NAMALWA (cell line): ENCODE measurements at regions not wholly inside any gene's neighbourhood (a gene's known extent, or its start where the extent isn't known, plus 50 kb on each side); places are given as distances from the start of the nearest gene placed in this dataset.
"Not testable (repeated sequence)": the region's sequence is repeated elsewhere in the genome, so short reads cannot be mapped to it uniquely, and the experiment has no call there.

Experiments used
- DNase-seq: peaks from one replicate; pipeline ENCODE4 v3.0.0-alpha.2; 2015; ENCODE audit warnings: low spot score

DNA sequence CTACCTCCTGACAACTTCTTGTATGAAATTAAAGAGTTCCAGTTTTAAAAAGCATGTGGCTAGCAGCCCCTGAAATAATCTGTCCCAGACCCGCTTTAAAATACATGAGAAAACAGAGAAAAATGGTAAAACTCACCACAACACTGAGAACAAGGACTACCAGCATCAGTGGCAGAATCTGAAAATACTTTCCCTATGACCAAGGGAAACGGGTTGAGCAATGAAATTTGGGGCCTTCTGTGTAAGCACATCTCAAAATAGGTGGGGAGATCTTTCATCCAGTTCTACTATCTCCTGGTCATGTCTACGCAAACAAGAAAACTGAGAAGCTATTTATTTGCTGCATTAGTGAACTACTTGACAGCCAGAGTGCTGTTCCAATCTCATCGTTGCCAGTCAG is 172.3 kb downstream of the LNPK start:
- no peak for DNase-seq

DNA sequence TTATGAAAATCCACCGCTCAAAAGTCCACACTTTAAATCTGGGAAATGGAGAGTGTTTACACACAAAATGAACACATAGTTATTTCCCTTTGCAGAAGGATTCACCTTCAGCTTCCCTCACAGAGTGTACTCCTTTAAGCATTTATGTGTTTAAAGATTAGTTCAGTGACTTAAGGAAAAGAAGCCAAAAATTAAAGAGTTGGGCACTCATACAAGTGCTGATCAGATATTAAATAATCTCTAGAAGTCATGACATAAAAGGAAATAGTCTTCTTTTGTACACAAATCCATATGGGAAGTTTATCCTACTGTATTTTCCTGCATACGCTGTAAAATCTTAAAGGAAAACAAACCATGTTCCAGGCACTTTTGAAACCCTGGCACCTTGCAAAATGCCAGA is 174.2 kb downstream of the LNPK start:
- no peak for DNase-seq

DNA sequence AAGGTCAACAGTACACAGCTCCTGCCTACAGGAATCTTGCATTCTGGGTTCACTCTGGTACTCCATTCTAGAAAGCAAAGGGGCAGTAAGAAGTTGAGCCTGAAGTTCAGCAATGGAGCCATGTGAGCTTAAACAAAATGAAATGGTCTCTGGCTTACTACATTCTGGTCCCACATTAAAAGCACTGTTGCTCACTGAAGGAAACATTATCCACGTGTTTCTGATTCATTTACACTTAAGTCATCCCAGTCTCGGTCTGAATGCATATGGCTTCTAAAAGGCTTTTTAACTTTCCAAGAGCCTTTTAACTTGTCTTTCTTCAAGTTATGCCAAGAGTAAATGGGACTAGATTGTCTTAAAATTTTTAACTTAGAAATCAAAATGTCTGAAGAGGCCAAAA is 177.8 kb downstream of the LNPK start:
- DNase-seq = no peak

DNA sequence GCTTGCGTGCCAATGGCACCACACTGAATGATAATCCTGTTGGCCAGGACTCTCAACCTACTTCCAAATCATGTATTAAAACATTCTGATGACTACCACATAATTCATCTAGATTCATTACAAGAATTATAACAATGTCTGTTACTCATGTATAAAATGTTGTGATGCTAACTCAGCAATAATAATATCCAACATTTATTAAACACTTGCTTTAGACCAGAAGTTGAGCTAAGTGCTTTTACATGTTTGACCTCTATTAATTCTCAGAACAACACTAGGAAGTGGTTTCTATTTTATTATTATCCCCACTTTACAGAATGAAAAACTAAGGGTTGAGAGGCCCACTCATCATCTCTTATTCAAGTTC is 178.4 kb downstream of the LNPK start:
- DNase-seq = no peak

DNA sequence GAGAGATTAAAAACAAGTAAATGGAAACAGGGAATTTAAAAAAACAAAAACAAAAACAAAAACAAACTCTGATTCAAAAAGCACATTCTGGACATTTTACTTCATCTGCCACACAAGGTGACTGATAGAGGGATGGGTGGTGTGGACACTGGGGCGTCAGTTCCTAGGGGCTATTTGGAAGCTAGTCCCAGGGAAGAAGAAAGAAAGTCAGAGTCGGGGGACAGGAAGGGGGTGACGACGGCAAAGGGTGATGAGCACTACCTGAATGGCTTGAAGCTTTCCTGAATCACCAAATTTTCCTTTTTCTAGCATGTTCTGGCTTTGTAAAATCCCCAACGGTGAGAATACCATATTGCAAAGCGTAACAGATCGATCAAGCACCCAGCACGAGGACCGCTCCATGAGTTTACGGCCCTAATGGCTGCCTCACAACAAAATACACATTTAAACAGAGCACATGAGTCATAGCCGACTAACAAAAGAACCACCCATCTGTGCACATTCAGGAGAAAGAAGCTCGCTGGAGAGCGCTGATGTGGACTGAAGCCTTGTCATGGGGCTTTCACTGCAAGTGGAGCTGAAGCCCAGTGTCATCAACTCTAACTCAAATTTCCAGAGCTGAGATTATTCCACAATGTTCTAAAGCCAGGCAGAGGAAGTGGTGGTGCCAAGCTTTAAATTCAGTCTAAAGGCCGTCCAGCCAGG is 178.9 kb downstream of the LNPK start:
- no peak for DNase-seq

DNA sequence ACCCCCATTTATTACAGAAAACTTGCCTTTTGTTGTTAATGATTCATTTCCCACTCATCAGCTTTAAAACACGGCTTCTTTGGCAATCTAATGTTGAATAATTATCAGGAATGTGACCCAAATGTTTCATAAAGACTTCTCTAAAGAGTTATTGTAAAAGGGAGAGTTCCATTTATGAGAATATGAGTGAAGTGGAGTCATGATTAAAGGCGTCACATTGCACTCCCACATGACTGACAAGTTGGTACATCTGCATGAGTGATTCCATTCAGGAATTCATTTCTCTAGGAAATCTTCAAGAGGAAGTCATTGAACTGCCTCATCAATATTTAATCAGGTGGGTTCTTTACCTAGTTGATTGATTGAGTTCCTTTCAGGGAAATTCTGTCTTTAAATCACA is 184.8 kb downstream of the LNPK start:
- DNase-seq = no peak

DNA sequence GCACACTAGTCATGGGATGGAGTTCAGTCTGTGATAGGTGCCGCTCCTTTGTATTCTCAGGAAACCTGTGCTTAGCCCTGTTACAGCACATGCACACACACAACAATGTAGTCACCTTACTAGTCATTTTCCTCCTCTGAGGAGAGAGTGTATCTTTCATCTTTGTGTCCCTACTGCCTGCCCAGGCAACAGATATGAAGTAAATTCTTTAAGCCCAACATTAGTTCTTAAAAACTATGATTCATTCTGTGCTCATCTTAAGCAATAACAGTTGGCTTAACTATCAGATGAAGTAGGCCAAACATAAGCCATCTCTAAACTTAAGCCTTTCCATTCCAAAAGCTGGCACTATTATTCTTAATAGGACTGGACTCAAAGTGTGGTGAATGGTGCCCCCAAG is 186.5 kb downstream of the LNPK start:
- DNase-seq = no peak

DNA sequence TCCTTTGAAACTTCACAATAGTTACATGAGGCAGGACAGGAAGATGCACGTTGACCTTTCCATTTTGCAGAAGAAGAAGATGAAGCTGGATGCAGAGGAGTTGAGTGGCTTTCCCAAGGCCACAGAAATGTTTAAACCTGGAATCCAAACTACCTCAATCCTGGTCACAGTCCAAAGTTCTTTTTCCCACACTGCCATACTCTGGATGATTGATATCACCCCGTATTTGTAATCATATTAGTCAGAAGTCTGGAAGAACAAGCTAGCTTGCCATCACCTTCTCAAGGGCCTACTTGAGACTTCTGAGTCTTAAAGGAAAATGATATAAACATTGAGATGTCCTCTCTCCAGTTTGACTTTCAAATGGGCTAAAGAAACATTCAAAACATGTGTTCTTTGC is 190.1 kb downstream of the LNPK start:
- DNase-seq = no peak

DNA sequence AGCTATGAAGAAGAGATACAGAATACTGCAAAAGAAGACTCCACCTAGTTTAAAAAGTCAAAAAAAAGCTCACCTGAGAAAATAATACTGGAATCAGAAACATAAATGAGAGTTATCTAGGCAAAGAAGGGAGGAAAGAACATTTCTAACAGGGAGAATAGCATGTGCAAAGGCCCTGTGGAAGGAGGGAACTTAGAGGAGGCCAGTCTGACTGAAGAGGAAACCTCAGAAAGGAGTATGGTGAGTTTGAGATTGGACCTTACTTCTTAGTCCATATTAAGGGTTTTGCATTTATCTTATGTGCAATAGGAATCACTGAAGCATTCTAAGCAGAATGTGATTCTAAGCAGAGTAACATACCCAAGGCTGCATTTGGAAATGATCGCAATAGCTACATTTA is 193.2 kb downstream of the LNPK start:
- DNase-seq = no peak

DNA sequence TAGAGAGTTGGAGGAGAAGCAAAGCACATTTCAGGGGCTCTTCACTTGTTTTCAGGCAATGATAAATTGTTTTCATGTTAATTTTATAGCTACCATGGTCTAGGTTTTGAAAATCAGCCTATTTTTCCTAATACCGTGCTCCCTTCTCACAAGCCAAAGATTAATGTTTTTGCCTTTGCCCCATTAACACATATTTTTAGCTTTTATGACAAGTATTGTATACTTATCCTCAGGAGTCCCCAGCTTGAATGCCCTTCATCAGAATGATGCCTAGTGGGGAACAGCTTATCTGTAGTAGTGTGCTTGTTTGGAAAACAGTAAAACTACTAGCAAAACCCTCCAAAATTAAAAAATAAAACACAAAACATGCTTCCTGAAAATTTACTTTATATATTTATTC is 194.0 kb downstream of the LNPK start:
- DNase-seq = no peak

DNA sequence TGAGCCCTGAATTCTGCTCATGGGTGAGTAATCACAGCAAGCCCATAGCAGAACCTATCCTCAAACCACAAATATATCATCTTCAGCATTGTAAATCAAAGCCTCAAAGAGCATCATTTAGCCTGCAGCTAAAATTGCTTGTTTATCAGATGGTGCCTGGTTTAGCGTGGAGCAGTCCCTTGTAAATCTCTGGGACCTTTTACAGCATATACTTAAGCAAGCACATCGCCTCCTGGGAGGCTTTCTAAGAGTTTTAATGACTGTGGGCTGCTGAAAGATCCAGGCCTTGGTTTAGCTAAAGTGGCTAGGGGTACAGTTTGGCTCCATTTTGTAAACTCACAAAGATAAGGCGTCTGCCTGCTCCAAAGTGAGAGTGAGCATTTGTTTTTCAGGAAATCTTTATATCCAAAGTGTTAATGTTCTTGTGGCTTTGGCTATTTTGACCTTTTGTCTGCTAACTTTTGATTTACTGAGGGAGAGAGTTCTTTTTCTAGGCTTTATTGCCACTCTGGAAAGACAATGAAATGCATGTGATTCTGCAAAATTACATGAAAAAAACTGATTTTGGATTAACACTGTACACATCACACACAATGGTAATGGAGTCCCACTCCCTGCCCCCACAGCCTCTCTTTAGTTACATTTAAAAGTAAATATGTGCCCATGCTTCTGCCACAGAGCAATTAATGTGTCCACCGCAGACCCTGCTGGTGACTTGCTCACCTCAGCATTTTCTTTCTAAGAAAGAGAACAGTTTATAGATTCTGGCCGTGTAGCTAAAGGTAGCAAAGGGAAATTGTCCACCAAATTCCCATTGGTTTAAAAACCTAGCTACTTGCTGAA is 194.8 kb downstream of the LNPK start:
- DNase-seq = no peak

DNA sequence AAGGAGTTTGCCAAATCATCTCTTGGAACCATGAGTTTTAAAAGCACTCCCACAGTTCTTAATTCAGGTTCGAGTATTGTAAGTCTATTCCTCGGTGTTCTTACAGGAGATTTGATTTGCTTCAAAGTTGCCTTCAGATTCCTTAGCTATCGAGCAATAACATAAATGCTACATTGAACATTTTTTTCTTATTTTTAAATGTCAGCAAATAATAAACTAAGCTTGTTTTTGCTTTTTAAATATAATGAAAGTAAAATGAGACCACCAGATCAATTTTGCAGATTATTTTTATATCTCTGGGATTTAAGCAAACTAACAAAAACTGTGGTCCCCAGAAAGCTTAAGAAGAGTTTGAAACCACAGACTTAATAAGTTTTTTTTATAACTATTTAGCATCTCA is 195.5 kb downstream of the LNPK start:
- no peak for DNase-seq

DNA sequence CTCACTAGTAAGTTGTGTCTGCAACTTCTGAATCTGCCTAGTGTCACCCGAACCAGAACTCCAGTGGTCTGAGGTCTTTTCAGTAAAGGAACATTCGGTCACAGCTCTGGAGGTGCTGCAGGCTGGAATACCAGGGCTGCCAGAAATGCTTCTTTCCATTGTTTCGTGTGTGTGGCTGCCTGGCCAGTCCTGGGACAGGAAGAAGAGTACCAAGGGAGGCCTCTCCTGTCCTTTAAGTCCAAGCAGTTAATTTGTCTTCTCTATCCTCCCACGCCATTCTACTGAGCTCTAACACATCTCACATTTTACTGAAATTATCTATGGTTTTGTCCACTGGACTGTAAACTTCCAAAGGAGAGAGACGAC is 196.0 kb downstream of the LNPK start:
- DNase-seq = no peak

DNA sequence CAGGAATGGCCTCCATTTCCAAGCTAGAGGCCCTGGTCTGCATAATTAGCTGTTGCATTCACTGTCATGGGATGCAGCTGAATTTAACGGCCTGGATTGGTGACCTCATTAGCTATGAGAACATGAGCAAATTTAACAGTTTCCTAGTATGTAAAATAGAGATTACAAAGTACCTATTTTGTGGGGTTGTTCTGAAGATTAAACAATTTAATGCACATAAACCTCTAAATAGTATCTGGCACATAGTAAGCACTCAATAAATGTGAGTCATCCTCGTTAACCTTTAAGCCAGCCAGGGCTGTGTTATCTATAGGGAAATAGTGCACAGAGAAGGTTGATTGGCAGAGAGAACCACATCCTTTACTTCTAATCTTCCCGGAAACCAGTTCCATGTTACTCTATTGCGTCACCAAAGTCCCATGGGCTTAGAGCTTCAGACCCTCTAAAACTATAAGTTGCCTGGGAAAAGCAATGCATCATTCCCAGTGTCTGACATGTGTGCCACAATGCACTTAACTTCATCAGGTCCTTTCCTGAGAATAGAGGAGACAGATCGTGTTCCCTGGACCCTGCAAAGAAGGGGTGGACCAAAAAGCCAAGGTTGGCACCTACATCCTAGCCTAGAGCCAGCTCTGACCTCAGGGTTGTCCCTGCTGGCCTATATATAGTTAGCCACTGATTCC is 196.5 kb downstream of the LNPK start:
- no peak for DNase-seq

DNA sequence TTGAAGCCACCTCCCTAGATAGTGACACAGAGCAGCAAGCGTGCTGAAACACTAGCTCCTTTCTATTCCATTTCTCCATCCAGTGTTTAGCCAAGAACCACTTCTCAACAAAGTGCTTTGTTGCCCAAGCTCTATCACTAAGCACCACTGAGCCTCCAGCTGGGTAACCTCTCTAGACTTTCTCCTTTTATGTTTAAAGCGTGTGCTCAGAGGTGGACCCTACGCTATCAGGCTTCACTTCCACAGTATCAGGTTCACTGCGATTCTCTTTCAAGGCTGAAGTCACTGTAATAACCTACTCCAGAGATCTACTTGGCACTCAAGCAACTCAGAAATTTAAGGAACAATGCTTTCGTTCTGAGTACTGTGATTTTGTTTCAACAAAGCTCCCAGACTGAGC is 197.9 kb downstream of the LNPK start:
- DNase-seq = no peak

DNA sequence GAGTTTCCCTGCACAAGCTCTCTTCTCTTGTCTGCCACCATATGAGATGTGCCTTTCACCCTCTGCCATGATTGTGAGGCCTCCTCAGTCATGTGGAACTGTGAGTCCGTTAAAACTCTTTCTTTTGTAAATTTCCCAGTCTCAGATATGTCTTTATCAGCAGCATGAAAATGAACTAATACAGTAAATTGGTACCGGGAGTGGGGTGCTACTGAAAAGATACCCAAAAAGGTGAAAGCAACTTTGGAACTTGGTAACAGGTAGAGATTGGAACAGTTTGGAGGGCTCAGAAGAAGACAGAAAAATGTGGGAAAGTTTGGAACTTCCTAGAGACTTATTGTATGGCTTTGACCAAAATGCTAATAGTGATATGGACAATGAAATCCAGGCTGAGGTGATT is 205.6 kb downstream of the LNPK start:
- DNase-seq = not testable (repeated sequence)

DNA sequence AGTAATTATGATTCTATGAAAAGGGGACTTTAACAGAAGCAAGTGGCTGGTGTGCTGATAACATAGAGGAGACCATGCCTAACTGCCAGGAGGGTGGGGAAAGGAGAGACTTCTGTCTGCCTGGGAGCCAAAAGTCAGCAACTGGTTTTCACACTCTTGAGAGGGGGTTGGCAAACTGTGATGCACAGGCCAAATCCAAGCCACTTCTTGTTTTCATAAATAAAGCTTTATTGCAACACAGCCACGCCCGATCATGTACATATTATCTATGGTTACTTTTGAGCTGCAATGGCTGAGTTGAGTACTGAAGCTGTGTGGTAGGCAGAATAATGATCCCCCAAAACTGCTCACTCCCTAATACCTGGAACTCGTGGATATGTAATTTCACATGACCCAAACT is 208.4 kb downstream of the LNPK start:
- no peak for DNase-seq

DNA sequence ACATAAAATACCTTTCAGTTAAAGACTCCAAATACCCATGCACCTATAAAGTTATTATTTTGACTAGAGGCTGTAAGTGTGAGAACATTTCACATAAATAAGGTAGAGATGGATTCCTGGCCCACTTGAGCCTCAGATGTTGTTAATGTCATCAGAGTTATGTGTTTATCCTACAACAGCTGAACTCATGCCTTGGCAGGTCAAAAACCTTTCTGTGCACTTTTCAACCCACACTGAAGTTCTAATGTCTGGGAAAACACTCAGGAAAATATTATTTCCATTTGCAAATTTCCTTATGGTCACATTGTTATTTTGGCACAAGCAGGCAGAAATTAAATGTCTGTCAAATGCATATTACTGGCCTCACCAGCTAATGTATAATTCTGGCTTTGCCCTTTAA is 209.2 kb downstream of the LNPK start:
- no peak for DNase-seq

DNA sequence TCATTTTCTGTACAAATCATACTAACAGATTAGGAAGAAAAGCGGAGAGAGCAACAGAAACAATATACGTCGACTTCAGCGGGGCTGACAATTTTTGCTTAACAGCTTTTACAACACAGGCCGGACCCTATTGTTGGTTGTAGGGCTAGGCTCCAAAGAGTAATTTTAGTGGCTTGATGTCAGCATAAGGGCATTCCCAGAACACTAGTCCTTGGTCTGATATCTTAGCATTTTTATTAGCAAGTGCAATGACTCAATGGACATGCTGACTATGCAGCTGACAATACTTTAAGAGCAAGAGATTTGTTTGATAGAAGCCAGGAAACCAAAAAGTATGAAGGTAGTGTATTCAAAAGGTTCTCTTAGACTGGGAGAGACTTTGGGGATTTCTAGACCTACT is 209.9 kb downstream of the LNPK start:
- DNase-seq = no peak

DNA sequence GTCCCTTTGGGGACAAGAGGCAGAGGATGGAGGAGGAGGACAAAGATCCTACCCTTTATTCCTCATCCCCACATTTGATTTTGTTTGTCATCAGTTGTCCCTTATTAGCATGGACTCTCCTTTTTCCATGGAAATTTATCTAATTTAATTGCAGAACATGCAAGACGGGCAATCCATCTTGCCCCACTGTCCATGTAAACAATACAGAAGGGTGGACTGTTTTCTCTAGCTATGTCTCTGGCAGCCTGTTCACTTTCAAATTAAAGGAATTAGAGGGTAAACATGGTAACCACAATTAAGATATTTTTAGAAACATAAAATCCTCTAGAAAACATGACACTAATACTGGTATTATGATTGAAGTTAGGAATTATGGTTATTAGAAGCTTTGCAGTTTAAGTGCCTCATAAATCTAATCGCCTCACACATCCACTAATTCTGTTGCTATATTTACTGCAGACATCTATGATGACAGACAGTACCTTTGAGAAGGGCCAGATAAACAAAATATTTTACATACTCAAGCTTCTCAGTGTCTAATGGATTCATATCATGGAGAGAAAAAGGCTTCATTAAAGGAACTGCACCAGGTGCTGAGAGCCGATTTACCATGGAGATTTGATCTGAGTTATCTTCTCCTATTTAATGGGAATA is 215.5 kb downstream of the LNPK start:
- no peak for DNase-seq

DNA sequence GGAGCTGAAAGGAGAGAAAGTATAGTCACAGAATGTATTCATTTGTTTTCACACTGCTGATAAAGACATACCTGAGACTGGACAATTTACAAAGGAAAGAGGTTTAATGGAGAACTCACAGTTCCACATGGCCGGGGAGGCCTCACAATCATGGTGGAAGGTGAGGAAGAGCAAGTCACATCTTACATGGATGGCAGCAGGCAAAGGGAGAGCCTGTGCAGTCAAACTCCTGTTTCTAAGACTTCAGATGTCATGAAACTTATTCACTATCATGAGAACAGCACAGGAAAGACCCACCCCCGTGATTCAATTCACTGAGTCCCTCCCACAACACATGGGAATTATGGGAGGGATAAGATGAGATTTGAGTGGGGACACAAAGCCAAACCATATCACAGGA is 224.7 kb downstream of the LNPK start:
- DNase-seq = not testable (repeated sequence)

DNA sequence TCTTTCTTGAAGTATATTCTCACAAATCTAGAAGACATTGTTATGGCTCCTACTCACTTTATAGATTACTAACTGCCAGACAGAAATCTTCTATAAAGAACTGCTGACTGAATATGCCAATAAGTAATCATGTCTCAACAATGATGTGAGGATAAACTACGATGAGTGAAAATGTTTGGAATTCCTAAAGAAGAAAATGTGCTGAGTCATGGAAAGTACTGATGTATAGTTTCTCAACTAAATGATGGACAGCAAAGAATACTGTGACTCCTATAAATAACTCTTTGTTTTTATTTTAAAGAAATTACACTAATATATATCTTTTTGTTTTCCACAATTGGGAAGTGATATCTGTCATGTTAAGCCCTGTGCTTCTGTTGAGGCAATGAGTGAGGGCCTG is 232.9 kb downstream of the LNPK start:
- DNase-seq = no peak

DNA sequence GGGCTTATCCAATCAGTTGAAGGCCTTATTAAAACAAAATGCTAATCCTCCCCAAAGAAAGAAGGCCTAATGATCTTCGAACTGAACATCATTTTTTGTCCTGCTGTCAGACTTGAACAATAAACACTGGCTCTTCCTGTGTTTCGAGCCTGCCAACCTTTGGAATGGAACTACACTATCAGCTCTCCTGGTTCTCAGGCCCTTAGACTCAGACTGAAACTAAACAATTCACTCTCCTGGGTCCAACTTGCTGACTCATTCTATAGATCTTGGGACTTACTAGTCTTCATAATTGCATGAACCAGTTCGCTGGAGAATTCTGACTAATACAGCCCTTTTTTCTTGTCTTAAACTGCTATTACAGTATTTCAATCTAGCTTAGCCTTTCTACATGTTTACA is 235.2 kb downstream of the LNPK start:
- DNase-seq = no peak
